ENCODE measurements at regions not wholly inside any gene's neighbourhood (a gene's known extent, or its start where the extent isn't known, plus 50 kb on each side); places are given as distances from the start of the nearest gene placed in this dataset.

- Histone ChIP-seq H3K27ac (no peak overlapping the region), H4K20me1 (ENCODE audit: low read depth) (no peaks in the 10 kb centered on the region), H3K36me3 (no peaks in the 10 kb centered on the region), H3F3A (ENCODE audit: low read depth) (no peaks in the 10 kb centered on the region), H3K4me2 (no peak overlapping the region), H2AFZ (replicated peaks) (no peak overlapping the region), H3K4me3 (no peak overlapping the region), H3K79me2 (ENCODE audit: low read depth) (no peaks in the 10 kb centered on the region), H3K9me3 (ENCODE audit: low read depth) (no peaks in the 10 kb centered on the region), H3K27me3 (no peaks in the 10 kb centered on the region), H3K9ac (no peak overlapping the region), H3K4me1 (peaks cover 8% of the 10 kb centered on the region)
- TF ChIP-seq CTCF (IDR thresholded peaks at IDR 0.05) (no peak), EZH2 (IDR thresholded peaks at IDR 0.05) (no peak), EZH2phosphoT487 (IDR thresholded peaks at IDR 0.05) (no peak)
- H3K27me3 Mint-ChIP-seq (ENCODE audit: insufficient read depth, low read depth), result peaks cover 2% of the 10 kb centered on the region
- H3K4me3 Mint-ChIP-seq, result no peak overlapping the region
- no peak for DNase-seq (ENCODE audit: low spot score)
- no peak overlapping the region for H3K27ac Mint-ChIP-seq
- peaks cover 6% of the 10 kb centered on the region for H3K4me1 Mint-ChIP-seq
- no peaks in the 10 kb centered on the region for H3K9me3 Mint-ChIP-seq
- H3K36me3 Mint-ChIP-seq, result no peaks in the 10 kb centered on the region
Observed at GRCh38 chr6:134531611-134532010, 213.7 kb upstream of the SGK1 start.

- Mint-ChIP-seq H3K4me1 (peaks cover 6% of the 10 kb centered on the region), H3K27me3 (ENCODE audit: insufficient read depth, low read depth) (peaks cover 2% of the 10 kb centered on the region), H3K27ac (no peak overlapping the region), H3K9me3 (no peaks in the 10 kb centered on the region), H3K36me3 (no peaks in the 10 kb centered on the region), H3K4me3 (no peak overlapping the region)
- H3K27ac ChIP-seq, result no peak overlapping the region
- H3K79me2 ChIP-seq (ENCODE audit: low read depth), result no peaks in the 10 kb centered on the region
- DNase-seq (ENCODE audit: low spot score), result no peak
- no peaks in the 10 kb centered on the region for H3F3A ChIP-seq (ENCODE audit: low read depth)
- H2AFZ ChIP-seq (replicated peaks), result no peak overlapping the region
- H3K9me3 ChIP-seq (ENCODE audit: low read depth), result no peaks in the 10 kb centered on the region
- H3K36me3 ChIP-seq, result no peaks in the 10 kb centered on the region
- H3K4me1 ChIP-seq, result peaks cover 8% of the 10 kb centered on the region
- no peak overlapping the region for H3K4me3 ChIP-seq
- H3K4me2 ChIP-seq, result no peak overlapping the region
- no peaks in the 10 kb centered on the region for H3K27me3 ChIP-seq
- TF ChIP-seq EZH2 (IDR thresholded peaks at IDR 0.05), result no peak
- no peak for TF ChIP-seq EZH2phosphoT487 (IDR thresholded peaks at IDR 0.05)
- no peak for TF ChIP-seq CTCF (IDR thresholded peaks at IDR 0.05)
- no peak overlapping the region for H3K9ac ChIP-seq
- no peaks in the 10 kb centered on the region for H4K20me1 ChIP-seq (ENCODE audit: low read depth)
Observed at GRCh38 chr6:134531188-134531551, 213.3 kb upstream of the SGK1 start.

GRCh38 chr6:134529921-134530320 is 212.0 kb upstream of the SGK1 start:
- H3K27ac Mint-ChIP-seq, result no peak overlapping the region
- Histone ChIP-seq H3K4me1 (peaks cover 8% of the 10 kb centered on the region), H3K9ac (no peak overlapping the region), H3K27me3 (no peaks in the 10 kb centered on the region), H3K27ac (no peak overlapping the region), H3K79me2 (ENCODE audit: low read depth) (no peaks in the 10 kb centered on the region), H3K4me3 (no peak overlapping the region), H3F3A (ENCODE audit: low read depth) (no peaks in the 10 kb centered on the region), H2AFZ (replicated peaks) (no peak overlapping the region), H3K4me2 (no peak overlapping the region), H4K20me1 (ENCODE audit: low read depth) (no peaks in the 10 kb centered on the region), H3K9me3 (ENCODE audit: low read depth) (no peaks in the 10 kb centered on the region), H3K36me3 (no peaks in the 10 kb centered on the region)
- TF ChIP-seq EZH2 (IDR thresholded peaks at IDR 0.05), result no peak
- no peak for TF ChIP-seq EZH2phosphoT487 (IDR thresholded peaks at IDR 0.05)
- no peak for TF ChIP-seq CTCF (IDR thresholded peaks at IDR 0.05)
- no peaks in the 10 kb centered on the region for H3K36me3 Mint-ChIP-seq
- no peak for DNase-seq (ENCODE audit: low spot score)
- no peaks in the 10 kb centered on the region for H3K9me3 Mint-ChIP-seq
- peaks cover 2% of the 10 kb centered on the region for H3K27me3 Mint-ChIP-seq (ENCODE audit: insufficient read depth, low read depth)
- H3K4me3 Mint-ChIP-seq, result no peak overlapping the region
- H3K4me1 Mint-ChIP-seq, result peaks cover 6% of the 10 kb centered on the region

- DNase-seq (ENCODE audit: low spot score), result no peak
- no peak overlapping the region for H3K4me3 ChIP-seq
- no peaks in the 10 kb centered on the region for H3K79me2 ChIP-seq (ENCODE audit: low read depth)
- H3K27ac ChIP-seq, result no peak overlapping the region
- H3K9ac ChIP-seq, result no peak overlapping the region
- H4K20me1 ChIP-seq (ENCODE audit: low read depth), result no peaks in the 10 kb centered on the region
- Mint-ChIP-seq H3K27me3 (ENCODE audit: insufficient read depth, low read depth) (peaks cover 2% of the 10 kb centered on the region), H3K36me3 (no peaks in the 10 kb centered on the region), H3K27ac (no peak overlapping the region), H3K4me1 (peaks cover 6% of the 10 kb centered on the region), H3K4me3 (no peak overlapping the region), H3K9me3 (no peaks in the 10 kb centered on the region)
- H3K27me3 ChIP-seq, result no peaks in the 10 kb centered on the region
- TF ChIP-seq CTCF (IDR thresholded peaks at IDR 0.05) (no peak), EZH2 (IDR thresholded peaks at IDR 0.05) (no peak), EZH2phosphoT487 (IDR thresholded peaks at IDR 0.05) (no peak)
- H3F3A ChIP-seq (ENCODE audit: low read depth), result no peaks in the 10 kb centered on the region
- H2AFZ ChIP-seq (replicated peaks), result no peak overlapping the region
- no peak overlapping the region for H3K4me2 ChIP-seq
- H3K36me3 ChIP-seq, result no peaks in the 10 kb centered on the region
- H3K9me3 ChIP-seq (ENCODE audit: low read depth), result no peaks in the 10 kb centered on the region
- peaks cover 8% of the 10 kb centered on the region for H3K4me1 ChIP-seq
Observed at GRCh38 chr6:134529305-134529704, 211.4 kb upstream of the SGK1 start.

Measured in neural progenitor cell (in vitro differentiated cells).